HG02798 (cell line): ENCODE measurements at regions not wholly inside any gene's neighbourhood (a gene's known extent, or its start where the extent isn't known, plus 50 kb on each side); places are given as distances from the start of the nearest gene placed in this dataset.

Source experiments
- ATAC-seq: cut with Tn5 transposase; IDR thresholded peaks from one replicate; pipeline ENCODE4 v1.9.1; 2021; ENCODE audit warnings: mild to moderate bottlenecking; ENCODE audit not compliant: unreplicated experiment, poor library complexity

DNA sequence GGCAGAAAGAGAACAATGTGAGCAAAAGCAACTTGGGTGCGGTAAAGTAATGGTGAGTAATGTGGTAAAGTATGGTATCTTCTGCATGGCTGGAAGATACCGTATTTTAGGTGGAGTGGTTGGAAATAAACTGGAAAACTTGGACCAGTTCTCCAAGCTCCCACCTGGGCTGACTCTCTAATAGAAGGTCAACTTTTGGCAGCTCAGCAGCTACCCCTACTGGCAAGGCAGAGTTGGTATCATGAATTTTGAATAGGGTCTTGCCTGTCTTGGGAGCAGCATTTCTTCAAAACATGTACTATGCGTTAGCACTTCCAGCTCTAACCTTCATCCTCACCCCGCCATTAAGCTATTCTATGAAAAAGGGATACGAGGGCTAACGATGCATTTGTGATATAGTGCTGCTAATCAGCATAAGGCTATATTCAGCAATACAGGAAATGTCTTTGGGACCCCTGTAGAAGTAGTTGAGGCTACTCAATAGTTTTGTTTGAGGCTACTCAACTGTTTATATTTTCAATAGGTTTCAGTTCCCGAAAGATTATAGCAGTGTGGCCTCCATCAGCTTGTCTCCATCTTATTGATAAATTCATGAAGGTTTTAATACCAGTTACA is 276.3 kb upstream of the FAR2 start:
- peak; percentile 75 for ATAC-seq

DNA sequence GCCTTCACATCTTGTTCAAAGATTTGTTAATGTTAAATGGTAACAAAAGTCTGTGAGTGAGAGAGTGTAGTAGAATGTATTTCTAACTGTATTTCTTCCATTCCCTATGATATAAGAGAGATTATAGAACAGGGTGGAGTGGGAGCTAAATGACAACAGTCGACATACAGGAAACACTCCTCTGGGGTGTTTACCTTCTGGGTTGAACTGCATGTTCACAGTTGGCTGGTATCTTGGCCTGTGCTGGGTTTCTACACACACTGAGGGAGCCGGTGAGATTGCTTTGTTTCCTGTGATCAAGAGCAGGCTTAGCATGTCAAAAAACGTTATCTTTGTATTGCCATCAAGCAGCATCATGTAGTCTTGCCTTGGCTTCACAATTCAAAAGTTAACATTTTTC is 274.3 kb upstream of the FAR2 start:
- no peak for ATAC-seq

DNA sequence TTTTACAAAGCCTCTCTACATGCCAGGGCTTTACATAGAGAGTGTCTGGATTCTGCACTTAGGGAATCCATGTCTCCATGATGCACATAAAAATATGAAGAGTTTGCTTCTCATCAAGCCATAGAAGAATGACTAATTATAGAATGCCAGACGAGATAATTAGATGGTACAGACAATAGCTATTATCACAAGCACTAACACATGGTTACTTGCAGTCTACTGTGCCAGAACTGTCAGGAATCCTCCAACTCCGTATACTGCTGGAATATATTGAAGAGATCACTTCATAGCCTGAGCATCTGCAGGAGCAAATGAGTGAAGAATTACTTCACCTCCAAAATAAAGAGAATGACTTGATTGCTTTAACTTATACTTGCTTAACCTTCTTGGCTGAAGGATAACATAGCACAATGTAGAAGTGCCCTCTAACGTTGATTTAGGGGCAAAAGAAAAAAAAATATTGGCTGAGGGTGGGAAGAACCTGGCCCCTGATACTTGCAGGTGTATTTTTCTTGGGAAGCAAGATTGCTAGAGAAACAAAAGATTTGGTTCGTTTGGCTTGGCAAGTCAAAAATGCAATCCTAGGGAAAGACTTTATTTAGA is 272.8 kb upstream of the FAR2 start:
- no peak for ATAC-seq

DNA sequence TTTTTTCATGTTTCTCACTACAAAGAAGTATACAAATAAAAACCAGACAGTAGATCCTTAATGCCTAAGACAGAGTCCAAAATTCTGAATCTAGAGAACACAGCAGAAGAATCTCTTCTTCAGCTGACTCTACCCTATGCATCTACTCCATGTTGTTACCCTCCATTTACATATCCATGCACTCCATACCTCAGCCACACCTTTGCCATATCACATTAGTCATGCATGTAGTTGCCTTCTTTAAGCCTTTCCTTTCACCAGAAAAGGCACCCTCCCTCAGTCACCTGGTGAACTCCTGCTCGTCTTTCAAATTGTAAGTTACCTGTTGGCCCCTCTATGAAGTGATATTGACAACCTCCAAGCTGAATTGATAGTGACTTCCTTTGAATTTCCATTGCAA is 271.2 kb upstream of the FAR2 start:
- ATAC-seq, result no peak

DNA sequence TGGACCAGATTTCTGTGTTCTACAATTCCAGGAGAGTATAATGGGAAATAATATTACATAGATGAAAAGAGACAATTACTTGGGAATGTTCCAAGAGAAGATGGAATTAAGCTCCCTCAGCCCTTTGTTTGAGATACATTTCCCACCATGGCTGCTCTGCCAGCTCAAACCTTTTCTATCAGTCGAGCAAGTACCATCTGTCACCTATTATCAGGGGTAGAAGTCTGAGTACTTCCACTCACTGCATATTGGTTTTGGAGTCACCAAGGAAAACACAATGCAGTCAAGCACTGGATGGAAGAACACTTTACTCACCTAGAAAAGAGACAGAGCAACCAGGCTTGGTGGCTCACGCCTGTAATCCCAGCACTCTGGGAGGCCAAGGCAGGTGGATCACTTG is 270.4 kb upstream of the FAR2 start:
- ATAC-seq, result no peak

DNA sequence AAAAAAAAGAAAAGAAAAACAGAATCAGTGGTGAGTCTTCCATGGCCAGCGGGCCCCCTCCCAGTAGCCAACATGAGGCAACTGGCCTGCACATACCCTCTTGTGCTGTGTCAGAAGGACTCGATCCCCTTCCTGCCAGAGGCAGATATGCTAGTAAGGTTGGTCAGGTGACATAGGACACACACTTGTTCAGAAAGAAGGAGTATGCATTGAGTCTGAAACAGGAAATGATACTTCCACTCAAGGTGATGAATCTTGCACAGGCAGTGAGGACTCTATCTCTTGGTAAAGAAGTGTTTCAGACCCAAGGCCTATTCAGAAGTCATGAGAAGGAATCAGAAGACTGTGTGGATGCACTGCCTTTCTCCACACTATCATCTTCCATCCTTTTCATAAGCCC is 269.7 kb upstream of the FAR2 start:
- peak; percentile 78 for ATAC-seq

DNA sequence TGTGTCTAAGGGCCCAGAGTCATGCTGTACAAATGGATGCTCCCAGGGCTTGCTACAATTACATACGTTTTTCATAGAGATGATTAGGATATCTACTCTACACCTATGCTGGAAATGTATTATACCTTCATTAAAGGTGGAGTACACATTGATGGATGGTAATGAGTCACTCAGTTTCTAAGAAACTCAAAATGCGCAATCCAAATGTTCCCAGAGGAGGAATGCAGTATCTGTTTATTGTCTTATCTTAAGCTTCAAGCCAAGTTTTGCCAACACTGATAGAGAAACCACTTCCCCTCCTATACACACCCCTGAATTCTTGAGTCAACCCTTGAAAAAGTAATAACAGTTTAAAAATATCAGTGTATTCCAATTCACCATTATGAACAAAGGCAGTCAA is 266.6 kb upstream of the FAR2 start:
- no peak for ATAC-seq

DNA sequence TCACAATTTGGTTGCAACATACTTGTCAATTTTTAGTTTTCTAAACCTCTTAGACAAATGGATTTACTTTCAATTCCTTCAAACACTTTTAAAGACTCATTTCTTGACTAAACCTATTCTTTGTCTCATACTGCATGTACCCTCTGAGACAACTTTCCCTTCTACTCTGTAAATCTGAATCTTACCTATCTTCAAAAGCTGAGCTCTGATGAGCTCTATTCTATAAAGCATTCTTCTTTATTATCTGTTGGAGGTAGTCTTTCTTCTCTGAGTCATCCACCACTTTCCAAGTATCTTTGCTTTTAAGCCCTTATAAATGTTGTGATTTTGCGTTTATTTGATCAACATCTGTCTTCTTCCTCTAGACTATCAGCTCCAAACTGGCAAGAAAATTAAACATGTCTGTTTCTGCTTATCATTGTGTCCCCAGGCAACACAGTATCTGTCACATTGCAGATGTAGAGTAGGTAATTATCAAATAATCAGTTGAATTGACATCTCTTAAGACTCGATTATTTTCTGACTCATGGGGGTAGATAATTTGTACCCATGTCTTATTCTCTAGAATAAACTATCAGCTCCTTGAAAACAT is 265.6 kb upstream of the FAR2 start:
- no peak for ATAC-seq

DNA sequence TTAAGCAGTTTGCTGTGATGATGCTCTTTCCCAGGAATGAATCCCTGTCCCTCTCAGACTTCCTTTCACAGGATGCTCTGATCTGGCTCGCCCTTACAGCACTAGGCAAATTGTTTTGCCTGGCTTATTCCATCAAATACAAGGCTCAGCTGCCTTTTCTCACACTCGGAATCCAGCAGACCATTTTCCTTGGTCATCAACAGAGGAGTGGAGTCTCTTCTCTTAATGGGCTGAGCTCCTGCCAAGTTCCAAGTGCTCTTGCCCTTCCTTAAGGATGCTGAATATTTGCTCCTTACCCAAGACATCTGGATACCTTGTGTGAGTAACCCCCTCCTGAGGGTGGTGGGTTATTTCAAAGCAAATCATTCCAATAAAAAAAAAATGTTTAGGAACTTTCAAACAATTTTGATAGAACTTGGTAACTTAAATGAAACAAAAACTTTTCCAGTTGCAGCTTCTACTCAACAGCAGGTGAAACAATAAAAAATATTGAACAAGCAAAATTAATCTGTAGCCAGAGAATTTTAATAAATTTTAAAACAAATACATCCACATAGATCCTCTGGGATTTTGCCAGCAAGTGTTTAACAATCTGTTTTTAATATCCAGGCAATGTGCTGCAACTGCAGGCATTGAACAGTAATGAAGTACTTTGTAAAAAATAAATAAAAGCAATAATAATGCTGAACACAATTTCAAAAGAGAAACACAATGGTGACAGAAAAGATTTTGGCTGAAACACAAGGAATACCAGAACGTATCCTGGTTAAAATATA is 264.0 kb upstream of the FAR2 start:
- ATAC-seq, result no peak

DNA sequence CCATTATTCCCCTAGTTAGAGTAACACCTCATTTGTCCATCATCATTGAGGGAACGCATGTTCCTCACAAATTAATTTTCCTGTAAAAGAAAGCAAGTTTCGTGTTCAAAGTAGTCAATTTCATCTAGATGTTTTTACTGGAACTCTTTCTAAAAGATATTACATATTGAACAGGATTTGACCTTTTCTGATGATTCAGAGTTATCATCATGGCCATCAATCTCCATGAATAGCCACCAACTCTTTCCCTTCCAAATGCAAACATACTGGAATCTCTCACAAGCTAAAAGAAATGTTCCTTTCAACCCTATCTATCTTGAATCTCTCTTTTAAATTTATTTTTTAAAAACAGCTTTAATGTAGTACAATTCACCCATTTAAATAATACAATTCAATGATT is 263.1 kb upstream of the FAR2 start:
- no peak for ATAC-seq

DNA sequence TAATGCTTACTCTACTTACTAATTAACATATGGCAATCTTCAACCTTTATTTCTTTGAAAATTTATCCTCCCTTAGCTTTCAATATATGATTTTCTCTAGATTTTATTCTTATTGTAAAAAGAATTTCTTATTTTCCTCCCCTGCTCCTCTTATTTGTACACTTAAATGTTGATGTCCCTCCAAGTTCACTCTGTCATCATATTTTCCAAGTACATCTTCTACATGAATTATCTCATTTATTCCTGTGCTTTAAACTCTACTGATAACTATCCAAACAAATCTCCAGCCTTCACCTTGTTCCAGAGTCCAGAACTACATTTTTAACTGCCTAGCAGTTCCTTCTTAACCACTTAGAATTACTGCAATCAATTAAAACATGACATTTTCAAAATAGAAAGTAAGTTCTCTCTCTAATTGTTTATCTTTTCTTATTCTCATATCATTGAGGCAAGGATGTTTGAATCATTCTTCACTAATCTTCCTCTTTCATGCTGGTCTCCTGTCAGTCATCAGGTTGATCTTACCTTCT is 261.6 kb upstream of the FAR2 start:
- no peak for ATAC-seq

DNA sequence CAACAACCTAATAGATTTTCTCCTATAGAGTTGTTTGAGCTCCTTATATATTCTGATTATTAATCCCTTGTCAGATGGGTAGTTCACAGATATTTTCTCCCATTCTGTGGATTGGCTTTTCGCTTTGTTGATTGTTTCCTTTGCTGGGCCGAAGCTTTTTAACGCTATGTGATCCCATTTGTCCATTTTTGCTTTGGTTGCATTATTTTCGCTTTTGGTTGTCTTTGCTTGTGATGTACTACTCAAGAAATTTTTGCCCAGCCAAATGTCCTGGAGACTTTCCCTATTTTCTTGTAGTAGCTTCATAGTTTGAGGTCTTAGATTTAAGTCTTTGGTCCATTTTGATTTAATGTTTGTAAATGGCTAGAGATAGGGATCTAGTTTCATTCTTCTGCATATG is 258.4 kb upstream of the FAR2 start:
- ATAC-seq, result no peak

DNA sequence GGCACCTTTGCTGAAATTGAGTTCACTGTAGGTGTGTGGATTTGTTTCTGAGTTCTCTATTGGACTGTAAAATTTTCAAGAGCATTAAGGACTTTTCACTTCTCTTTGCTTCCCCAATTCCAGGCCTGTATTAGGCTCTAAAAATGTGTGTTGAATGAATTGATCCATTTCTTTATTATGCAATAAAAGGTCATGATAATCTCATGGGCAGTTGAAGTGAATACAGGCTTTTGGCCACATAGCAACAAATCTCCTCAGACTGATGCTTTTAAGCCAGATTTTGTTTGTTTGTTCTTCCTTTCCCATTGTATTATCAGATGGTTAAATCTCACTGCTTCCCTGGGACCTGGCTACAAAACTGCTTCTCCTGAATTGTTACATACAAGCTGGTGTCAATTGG is 258.0 kb upstream of the FAR2 start:
- ATAC-seq, result no peak

DNA sequence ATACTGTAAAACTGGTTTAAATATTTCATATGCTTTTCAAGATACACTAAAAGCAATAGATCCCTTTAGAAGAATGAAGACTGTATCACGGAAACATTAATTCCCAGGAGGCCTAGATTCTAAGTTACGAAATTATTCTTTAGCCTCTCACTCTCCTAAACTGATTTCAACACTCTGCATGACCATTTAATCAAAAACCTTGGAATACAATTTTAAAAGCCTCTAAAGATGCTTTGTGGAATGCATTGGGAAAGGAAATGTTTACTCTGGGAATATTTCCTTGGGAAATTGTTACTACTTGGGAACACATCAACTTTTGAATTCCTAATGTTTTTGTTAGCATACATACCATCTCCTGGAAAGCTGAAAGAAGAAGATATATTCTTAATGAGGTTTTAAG is 255.7 kb upstream of the FAR2 start:
- ATAC-seq, result no peak

DNA sequence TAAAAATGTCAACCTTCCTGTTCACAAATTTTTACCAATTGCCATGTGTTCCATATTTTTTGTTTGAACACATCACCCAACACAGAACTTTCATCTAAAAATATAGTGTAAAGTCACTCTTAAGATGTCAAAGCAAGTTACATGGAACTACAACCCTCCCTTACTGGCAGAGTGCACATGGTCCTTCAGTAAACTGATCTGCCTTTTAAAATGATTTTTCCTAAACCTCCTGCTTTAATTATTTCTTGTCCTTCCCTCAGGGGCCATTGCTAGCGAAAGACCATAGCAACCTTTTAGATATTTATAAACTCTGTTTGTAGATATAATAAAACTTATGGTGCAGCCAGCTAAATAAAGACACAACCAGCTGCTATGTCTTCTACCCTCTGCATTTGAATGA is 255.2 kb upstream of the FAR2 start:
- ATAC-seq, result no peak

DNA sequence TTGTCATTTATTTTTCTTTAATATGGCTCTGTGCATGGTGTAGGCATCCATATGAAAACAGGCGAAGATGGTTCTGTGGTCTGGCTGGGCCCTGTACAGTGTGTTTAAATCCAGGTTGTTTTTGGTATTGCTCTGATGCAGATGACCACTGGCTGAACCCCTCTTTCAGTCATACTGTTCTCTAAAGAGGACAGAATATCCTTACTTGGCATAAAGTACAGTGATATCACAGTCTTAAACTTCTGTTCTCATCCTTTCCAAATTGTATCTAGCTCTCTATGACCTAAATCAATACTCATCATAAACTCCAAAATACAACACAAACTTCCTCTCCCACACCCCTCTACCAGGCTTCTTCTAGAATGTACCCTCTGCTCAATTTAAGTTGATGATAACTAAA is 252.7 kb upstream of the FAR2 start:
- ATAC-seq, result no peak

DNA sequence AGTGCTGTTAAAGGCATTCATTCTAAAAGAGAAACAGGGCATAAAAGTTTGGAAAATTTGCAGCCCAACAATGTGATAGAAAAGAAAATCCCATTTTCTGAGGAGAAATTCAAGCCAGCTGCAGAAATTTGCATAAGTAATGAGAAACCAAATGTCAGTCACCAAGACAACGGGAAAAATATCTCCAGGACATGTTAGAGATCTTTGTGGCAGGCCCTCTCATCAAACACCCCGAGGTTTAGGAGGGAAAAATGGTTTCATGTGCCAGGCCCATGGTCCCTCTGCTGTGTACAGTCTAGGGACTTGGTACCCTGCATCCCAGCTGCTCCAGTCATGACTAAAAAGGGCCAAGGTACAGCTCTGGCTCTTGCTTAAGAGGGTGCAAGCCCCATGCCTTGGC is 251.0 kb upstream of the FAR2 start:
- ATAC-seq, result no peak

DNA sequence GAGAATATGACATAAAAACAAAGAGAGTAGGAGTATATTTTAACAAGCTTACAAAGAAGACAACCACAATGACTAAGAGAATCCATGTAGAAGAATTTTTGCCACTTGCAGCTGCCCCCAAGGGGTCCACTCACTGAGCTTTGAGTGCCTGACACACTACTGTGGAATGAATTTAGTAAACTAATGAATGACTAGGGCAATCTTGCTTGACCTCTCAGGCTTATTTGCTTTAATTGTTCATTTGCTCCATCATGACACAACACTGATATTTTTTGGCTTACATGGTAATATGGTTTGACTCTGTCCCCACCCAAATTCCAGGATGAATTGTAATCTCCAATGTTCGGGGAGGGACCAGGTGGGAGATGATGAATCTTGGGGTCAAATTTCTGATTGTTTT is 249.1 kb upstream of the FAR2 start:
- no peak for ATAC-seq

DNA sequence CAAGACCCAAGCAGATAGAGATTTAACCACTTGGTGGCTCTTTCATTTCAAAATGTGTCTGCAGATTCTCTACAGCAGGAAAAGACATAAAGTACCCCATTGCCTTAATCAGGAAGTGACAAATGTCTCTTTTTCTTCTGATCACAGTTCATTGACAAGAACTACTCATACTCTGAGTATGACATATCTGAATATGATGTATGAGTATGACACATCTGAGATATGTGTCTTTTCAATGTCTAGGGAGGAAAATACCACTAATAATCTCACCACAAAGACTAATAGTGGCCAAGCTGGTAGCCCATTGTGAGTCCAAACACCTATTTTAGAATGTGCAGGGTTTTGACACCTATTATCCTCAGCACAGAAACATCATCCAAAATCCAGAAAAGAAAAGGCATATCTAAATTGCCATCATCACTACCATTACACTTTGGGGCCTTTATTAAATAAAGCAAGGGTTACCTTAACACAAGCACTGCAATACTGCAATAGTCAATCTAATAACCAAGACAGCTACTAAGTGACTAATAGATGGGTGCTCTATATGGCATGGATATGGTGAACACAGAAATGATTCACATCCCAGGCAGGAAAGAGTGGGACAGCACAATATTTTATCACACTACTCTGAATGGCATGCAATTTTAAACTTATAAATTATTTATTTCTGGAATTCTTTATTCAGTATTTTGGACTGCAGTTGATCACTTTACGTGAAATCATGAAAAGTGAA is 243.7 kb upstream of the FAR2 start:
- no peak for ATAC-seq

DNA sequence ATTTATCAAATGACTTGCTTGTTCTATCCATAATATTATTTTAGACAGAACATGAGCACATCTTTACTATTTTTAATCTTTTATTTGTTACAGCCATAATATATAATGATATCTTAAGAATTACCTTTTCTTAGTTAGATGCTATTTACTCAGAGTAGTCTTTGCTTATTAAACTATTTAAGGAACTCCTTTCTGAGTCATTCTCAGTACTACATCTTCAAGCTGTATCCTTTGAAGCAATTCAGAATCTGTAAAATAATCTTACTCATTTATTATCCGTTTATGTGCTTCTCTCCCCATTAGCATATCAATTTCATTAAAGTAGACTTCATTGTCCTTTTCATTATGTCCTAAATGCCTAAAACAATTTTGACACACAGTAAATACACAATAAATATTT is 240.4 kb upstream of the FAR2 start:
- ATAC-seq, result no peak

DNA sequence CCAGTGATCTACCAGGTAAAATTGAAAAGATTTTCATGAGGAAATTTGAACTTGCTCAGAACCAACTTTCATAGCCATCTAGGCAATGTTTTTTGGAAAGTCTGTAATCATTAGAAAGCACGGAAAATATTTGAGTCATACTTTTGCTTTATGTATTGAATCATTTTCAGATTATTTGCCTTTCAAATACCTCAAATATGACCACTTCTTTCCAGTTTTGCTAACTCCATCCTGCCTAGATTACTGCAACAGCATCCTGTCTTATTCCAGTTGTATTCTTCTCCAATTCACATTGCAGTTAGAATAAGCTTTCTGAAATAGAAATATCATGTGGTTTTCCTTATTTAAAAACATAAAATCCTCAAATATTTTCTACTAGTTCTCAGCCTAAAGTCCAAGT is 239.8 kb upstream of the FAR2 start:
- no peak for ATAC-seq
